SK-N-SH treated with all-trans-retinoic acid at 6 μM for 48 hours (cell line): ENCODE measurements at regions not wholly inside any gene's neighbourhood (a gene's known extent, or its start where the extent isn't known, plus 50 kb on each side); places are given as distances from the start of the nearest gene placed in this dataset.

Experiments
- ATAC-seq: fragments of 200-7000 bp; cut with Tn5 transposase; 3 replicates; pipeline ENCODE4 v1.9.1; 2020; ENCODE audit warnings: mild to moderate bottlenecking, moderate library complexity
- ARNTL ChIP-seq: fragments of 450-650 bp; formaldehyde crosslinking; IDR thresholded peaks from 2 replicates; pipeline ENCODE4 v1.5.0; 2020; ENCODE audit warnings: low read depth, mild to moderate bottlenecking, moderate library complexity, borderline replicate concordance
- BACH2 ChIP-seq: fragments of 250-450 bp; sonication (Bioruptor Pico); IDR thresholded peaks from 2 replicates; pipeline ENCODE4 v1.9.0; 2021; ENCODE audit warnings: mild to moderate bottlenecking, borderline replicate concordance
- CREB5 ChIP-seq: fragments of 250-450 bp; sonication (Bioruptor Pico); IDR thresholded peaks from 2 replicates; pipeline ENCODE4 v1.5.1; 2020; ENCODE audit warnings: low read depth, mild to moderate bottlenecking, moderate library complexity
- CSDC2 ChIP-seq: fragments of 250-450 bp; sonication (Bioruptor Pico); IDR thresholded peaks from 2 replicates; pipeline ENCODE4 v1.5.0; 2020; ENCODE audit warnings: mild to moderate bottlenecking, moderate library complexity
- CSRNP3 ChIP-seq: fragments of 250-450 bp; sonication (Bioruptor Pico); IDR thresholded peaks from 2 replicates; pipeline ENCODE4 v1.5.1; 2021; ENCODE audit warnings: mild to moderate bottlenecking, moderate library complexity
- ESRRG ChIP-seq: fragments of 250-450 bp; sonication (Bioruptor Pico); IDR thresholded peaks from 2 replicates; pipeline ENCODE4 v1.6.1; 2021; ENCODE audit warnings: mild to moderate bottlenecking
- GLIS3 ChIP-seq: fragments of 250-450 bp; sonication (Bioruptor Pico); IDR thresholded peaks from 2 replicates; pipeline ENCODE4 v1.5.0; 2020; ENCODE audit warnings: mild to moderate bottlenecking, moderate library complexity
- ISL1 ChIP-seq: fragments of 250-450 bp; sonication (Bioruptor Pico); IDR thresholded peaks from 2 replicates; pipeline ENCODE4 v2.1.2; 2022; ENCODE audit warnings: mild to moderate bottlenecking, moderate library complexity
- OSR1 ChIP-seq: fragments of 250-450 bp; sonication (Bioruptor Pico); IDR thresholded peaks from 2 replicates; pipeline ENCODE4 v1.8.0; 2022; ENCODE audit warnings: moderate library complexity, mild to moderate bottlenecking, inconsistent platforms
- PATZ1 ChIP-seq: fragments of 250-450 bp; sonication (Bioruptor Pico); IDR thresholded peaks from 2 replicates; pipeline ENCODE4 v1.8.0; 2020; ENCODE audit warnings: mild to moderate bottlenecking, moderate library complexity, borderline replicate concordance
- POU6F1 ChIP-seq: fragments of 250-450 bp; sonication (Bioruptor Pico); IDR thresholded peaks from 2 replicates; pipeline ENCODE4 v1.8.0; 2021; ENCODE audit warnings: low read depth, mild to moderate bottlenecking, moderate library complexity, borderline replicate concordance
- PPARA ChIP-seq: fragments of 250-450 bp; sonication (Bioruptor Pico); IDR thresholded peaks from 2 replicates; pipeline ENCODE4 v1.5.0; 2020; ENCODE audit warnings: mild to moderate bottlenecking, borderline replicate concordance
- RARB ChIP-seq: fragments of 250-450 bp; sonication (Bioruptor Pico); IDR thresholded peaks from 2 replicates; pipeline ENCODE4 v1.8.0; 2021; ENCODE audit warnings: mild to moderate bottlenecking, moderate library complexity
- SNAI2 ChIP-seq: fragments of 250-450 bp; sonication (Bioruptor Pico); IDR thresholded peaks from 2 replicates; pipeline ENCODE4 v1.5.0; 2020; ENCODE audit warnings: mild to moderate bottlenecking, moderate library complexity
- TCF4 ChIP-seq: fragments of 250-450 bp; sonication (Bioruptor Pico); IDR thresholded peaks from 2 replicates; pipeline ENCODE4 v1.8.0; 2021; ENCODE audit warnings: mild to moderate bottlenecking, moderate library complexity, borderline replicate concordance
- TOX ChIP-seq: fragments of 250-450 bp; sonication (Bioruptor Pico); IDR thresholded peaks from 2 replicates; pipeline ENCODE4 v1.8.0; 2021; ENCODE audit warnings: mild to moderate bottlenecking, moderate library complexity, borderline replicate concordance
- TSHZ2 ChIP-seq: fragments of 250-450 bp; sonication (Bioruptor Pico); IDR thresholded peaks from 2 replicates; pipeline ENCODE4 v1.5.0; 2020; ENCODE audit warnings: mild to moderate bottlenecking, moderate library complexity
- ZC3H10 ChIP-seq: fragments of 250-450 bp; sonication (Bioruptor Pico); IDR thresholded peaks from 2 replicates; pipeline ENCODE4 v1.5.1; 2021; ENCODE audit warnings: mild to moderate bottlenecking, moderate library complexity
- ZFP3 ChIP-seq: fragments of 250-450 bp; sonication (Bioruptor Pico); IDR thresholded peaks from 2 replicates; pipeline ENCODE4 v1.5.0; 2020; ENCODE audit warnings: mild to moderate bottlenecking, moderate library complexity
- ZFP30 ChIP-seq: fragments of 450-650 bp; formaldehyde crosslinking; IDR thresholded peaks from 2 replicates; pipeline ENCODE4 v1.5.0; 2022; ENCODE audit warnings: mild to moderate bottlenecking, moderate library complexity
- ZNF70 ChIP-seq: fragments of 450-650 bp; formaldehyde crosslinking; IDR thresholded peaks from 2 replicates; pipeline ENCODE4 v1.5.0; 2020; ENCODE audit warnings: mild to moderate bottlenecking, moderate library complexity
- ZNF8 ChIP-seq: fragments of 450-650 bp; formaldehyde crosslinking; IDR thresholded peaks from 2 replicates; pipeline ENCODE4 v1.5.0; 2020; ENCODE audit warnings: mild to moderate bottlenecking, moderate library complexity

- TF ChIP-seq POU6F1 (CRISPR knock-in tag), result no peak
- TF ChIP-seq GLIS3, result no peak
- no peak for TF ChIP-seq ESRRG
Observed at GRCh38 chr5:60010328-60010727, 116.8 kb upstream of the PDE4D start (continued).

GRCh38 chr5:60007729-60008128, 114.2 kb upstream of the PDE4D start:
- TF ChIP-seq TOX (no peak), BACH2 (CRISPR knock-in tag) (no peak), ESRRG (no peak), TSHZ2 (CRISPR knock-in tag) (no peak), ISL1 (CRISPR knock-in tag) (no peak), ARNTL (no peak), CSRNP3 (no peak), PATZ1 (CRISPR knock-in tag) (no peak), TCF4 (no peak), OSR1 (no peak), GLIS3 (no peak), CSDC2 (CRISPR knock-in tag) (no peak), ZFP3 (CRISPR knock-in tag) (no peak), ZNF70 (CRISPR knock-in tag) (no peak), PPARA (CRISPR knock-in tag) (no peak), ZNF8 (no peak), POU6F1 (CRISPR knock-in tag) (no peak), SNAI2 (CRISPR knock-in tag) (no peak), ZFP30 (CRISPR knock-in tag) (no peak), CREB5 (CRISPR knock-in tag) (no peak)
- no peak for ATAC-seq

- peak; percentile 99 for ATAC-seq
- TF ChIP-seq RARB (CRISPR knock-in tag) (no peak), POU6F1 (CRISPR knock-in tag) (no peak), ISL1 (CRISPR knock-in tag) (peak; percentile 89), TOX (peak; percentile 52; the same call in 1 of the 2 replicates), ZC3H10 (CRISPR knock-in tag) (no peak)
Observed at GRCh38 chr5:59999056-59999455, 105.5 kb upstream of the PDE4D start.
